Sigmoid colon (tissue), 6 donors: ENCODE measurements at regions not wholly inside any gene's neighbourhood (a gene's known extent, or its start where the extent isn't known, plus 50 kb on each side); places are given as distances from the start of the nearest gene placed in this dataset.
A peak's percentile ranks its signal among the peaks of the same experiment; 100 is the strongest.

Experiments
- DNase-seq: peaks from one replicate; pipeline ENCODE4 v3.0.0-alpha.2; 2019
- H3K27ac ChIP-seq, 4 donors: fragments of 200-600 bp; sonication (generic); one replicate each; pipeline ENCODE4 v1.5.1; 2016 to 2019; ENCODE audit warnings: mild to moderate bottlenecking in 1 of 4
- H3K27me3 ChIP-seq, 3 donors: fragments of 200-600 bp; sonication (generic); one replicate each; pipeline ENCODE4 v1.5.1; 2019; ENCODE audit warnings: mild to moderate bottlenecking in 1 of 3
- H3K36me3 ChIP-seq, 4 donors: fragments of 200-600 bp; sonication (generic); one replicate each; pipeline ENCODE4 v1.5.1; 2016 to 2019
- H3K4me1 ChIP-seq, 4 donors: fragments of 200-600 bp; sonication (generic); one replicate each; pipeline ENCODE4 v1.5.1; 2017 to 2019
- H3K4me3 ChIP-seq, 4 donors: fragments of 200-600 bp; sonication (generic); one replicate each; pipeline ENCODE4 v1.5.1; 2017 to 2019; ENCODE audit warnings: mild to moderate bottlenecking in 2 of 4, moderate library complexity in 1 of 4
- H3K9me3 ChIP-seq, 4 donors: fragments of 200-600 bp in 3 of 4; sonication (generic) in 3 of 4; one replicate each; pipeline versions ENCODE4 v1.5.1 to v1.6.1; 2013 to 2019
- CTCF ChIP-seq, 4 experiments: fragments of 450-650 bp in 3 of 4; fragments of 200-600 bp in 1 of 4; IDR thresholded peaks; one replicate each; pipeline ENCODE4 v1.5.1; 2016 to 2019; ENCODE audit warnings: antibody characterized with exemption in 4 of 4, mild to moderate bottlenecking in 3 of 4, moderate library complexity in 2 of 4
- EP300 ChIP-seq, 4 donors: sonication (generic); formaldehyde crosslinking; IDR thresholded peaks; one replicate each; pipeline ENCODE4 v1.6.1; 2017; ENCODE audit warnings: antibody characterized with exemption in 4 of 4
- POLR2A ChIP-seq, 2 donors: fragments of 450-650 bp; IDR thresholded peaks; one replicate each; pipeline ENCODE4 v1.6.1; 2016; ENCODE audit warnings: antibody characterized with exemption in 2 of 2, mild to moderate bottlenecking in 2 of 2, moderate library complexity in 2 of 2
- POLR2AphosphoS5 ChIP-seq, 4 donors: sonication (generic); formaldehyde crosslinking; IDR thresholded peaks; one replicate each; pipeline ENCODE4 v1.6.1; 2017; ENCODE audit warnings: antibody characterized with exemption in 4 of 4
- WGBS, 2 donors: extraction: QIAGEN DNeasy Blood & Tissue Kit; methylation state at CpG; one replicate each; pipeline ENCODE4 v1.1.7; 2013; 5-methylcytosine and 5-hydroxymethylcytosine counted together
- intact Hi-C: fragments of 100-400 bp; cut with DNase I; formaldehyde crosslinking; loops from one replicate; pipeline ENCODE4 v1.15.1; 2023
- donor health status: healthy with polysubstance abuse.
- donor health status: healthy.

- H3K4me1 ChIP-seq: peaks cover 0 to 20% (median 17%) of the 10 kb centered on the region in 4 donors
- peaks cover 0 to 1% (median 0%) of the 10 kb centered on the region in 3 donors for H3K27me3 ChIP-seq
- DNase-seq: no peak
- no peaks in the 10 kb centered on the region for H3K36me3 ChIP-seq
- H3K9me3 ChIP-seq: no peaks in the 10 kb centered on the region
- WGBS, 2 donors: 82 to 87% methylated on average over 2 of the region's 2 CpGs
- TF ChIP-seq POLR2A (IDR thresholded peaks at IDR 0.05) (no peak), EP300 (IDR thresholded peaks at IDR 0.05) (no peak), POLR2AphosphoS5 (IDR thresholded peaks at IDR 0.05) (no peak), CTCF (IDR thresholded peaks at IDR 0.05) (no peak)
- H3K27ac ChIP-seq: no peak overlapping the region
- H3K4me3 ChIP-seq: no peak overlapping the region
- intact Hi-C loops: no loop called here
Observed at GRCh38 chr7:47047384-47047783, 534.5 kb downstream of the TNS3 start.

GRCh38 chr7:47046949-47047348, 535.0 kb downstream of the TNS3 start:
- DNase-seq: no peak
- WGBS, 2 donors: 75 to 89% methylated on average over 9 of the region's 9 CpGs
- intact Hi-C loops: no loop called here
- H3K4me1 ChIP-seq: peaks cover 0 to 20% (median 17%) of the 10 kb centered on the region in 4 donors
- H3K36me3 ChIP-seq: no peaks in the 10 kb centered on the region
- H3K27ac ChIP-seq: no peak overlapping the region
- no peaks in the 10 kb centered on the region for H3K9me3 ChIP-seq
- H3K4me3 ChIP-seq: no peak overlapping the region
- H3K27me3 ChIP-seq: no peaks in the 10 kb centered on the region
- TF ChIP-seq POLR2A (IDR thresholded peaks at IDR 0.05) (no peak), POLR2AphosphoS5 (IDR thresholded peaks at IDR 0.05) (no peak), CTCF (IDR thresholded peaks at IDR 0.05) (no peak)

GRCh38 chr7:47045207-47046051, 536.5 kb downstream of the TNS3 start:
- Histone ChIP-seq H3K4me1 (peaks cover 0 to 27% (median 23%) of the 10 kb centered on the region in 4 donors), H3K4me3 (no peak overlapping the region), H3K36me3 (no peaks in the 10 kb centered on the region), H3K27ac (peak overlapping the region; percentile 20 to 62 (median 50)), H3K27me3 (no peaks in the 10 kb centered on the region), H3K9me3 (no peaks in the 10 kb centered on the region)
- no peak for DNase-seq
- intact Hi-C loops: no loop called here
- TF ChIP-seq CTCF (IDR thresholded peaks at IDR 0.05): no peak
- no peak for TF ChIP-seq POLR2A (IDR thresholded peaks at IDR 0.05)
- no peak for TF ChIP-seq EP300 (IDR thresholded peaks at IDR 0.05)
- TF ChIP-seq POLR2AphosphoS5 (IDR thresholded peaks at IDR 0.05): no peak
- WGBS, 2 donors: 56 to 59% methylated on average over 11 of the region's 11 CpGs

GRCh38 chr7:47044625-47045024, 537.3 kb downstream of the TNS3 start:
- Histone ChIP-seq H3K27me3 (no peaks in the 10 kb centered on the region), H3K4me1 (peaks cover 0 to 35% (median 31%) of the 10 kb centered on the region in 4 donors), H3K9me3 (no peaks in the 10 kb centered on the region), H3K36me3 (no peaks in the 10 kb centered on the region), H3K4me3 (no peak overlapping the region), H3K27ac (no peak overlapping the region)
- WGBS, 2 donors: 57 to 59% methylated on average over 3 of the region's 3 CpGs
- intact Hi-C loops: no loop called here
- no peak for TF ChIP-seq POLR2AphosphoS5 (IDR thresholded peaks at IDR 0.05)
- no peak for DNase-seq

- DNase-seq: no peak
- H3K36me3 ChIP-seq: no peaks in the 10 kb centered on the region
- peaks cover 0 to 43% (median 40%) of the 10 kb centered on the region in 4 donors for H3K4me1 ChIP-seq
- no peak for TF ChIP-seq EP300 (IDR thresholded peaks at IDR 0.05)
- no peak for TF ChIP-seq CTCF (IDR thresholded peaks at IDR 0.05)
- TF ChIP-seq POLR2A (IDR thresholded peaks at IDR 0.05): no peak
- no peak for TF ChIP-seq POLR2AphosphoS5 (IDR thresholded peaks at IDR 0.05)
- no peak overlapping the region for H3K4me3 ChIP-seq
- intact Hi-C loops: no loop called here
- no peaks in the 10 kb centered on the region for H3K9me3 ChIP-seq
- no peaks in the 10 kb centered on the region for H3K27me3 ChIP-seq
- H3K27ac ChIP-seq: no peak overlapping the region
- WGBS, 2 donors: 42 to 80% methylated on average over 2 of the region's 2 CpGs
Observed at GRCh38 chr7:47043304-47043703, 538.6 kb downstream of the TNS3 start.
